Amniotic epithelial cell (primary cell): ENCODE measurements at regions not wholly inside any gene's neighbourhood (a gene's known extent, or its start where the extent isn't known, plus 50 kb on each side); places are given as distances from the start of the nearest gene placed in this dataset.
A peak's percentile ranks its signal among the peaks of the same experiment; 100 is the strongest.

Source experiments
- DNase-seq: peaks from one replicate; pipeline ENCODE4 v3.0.0-alpha.2; 2010; ENCODE audit warnings: low read depth

DNA sequence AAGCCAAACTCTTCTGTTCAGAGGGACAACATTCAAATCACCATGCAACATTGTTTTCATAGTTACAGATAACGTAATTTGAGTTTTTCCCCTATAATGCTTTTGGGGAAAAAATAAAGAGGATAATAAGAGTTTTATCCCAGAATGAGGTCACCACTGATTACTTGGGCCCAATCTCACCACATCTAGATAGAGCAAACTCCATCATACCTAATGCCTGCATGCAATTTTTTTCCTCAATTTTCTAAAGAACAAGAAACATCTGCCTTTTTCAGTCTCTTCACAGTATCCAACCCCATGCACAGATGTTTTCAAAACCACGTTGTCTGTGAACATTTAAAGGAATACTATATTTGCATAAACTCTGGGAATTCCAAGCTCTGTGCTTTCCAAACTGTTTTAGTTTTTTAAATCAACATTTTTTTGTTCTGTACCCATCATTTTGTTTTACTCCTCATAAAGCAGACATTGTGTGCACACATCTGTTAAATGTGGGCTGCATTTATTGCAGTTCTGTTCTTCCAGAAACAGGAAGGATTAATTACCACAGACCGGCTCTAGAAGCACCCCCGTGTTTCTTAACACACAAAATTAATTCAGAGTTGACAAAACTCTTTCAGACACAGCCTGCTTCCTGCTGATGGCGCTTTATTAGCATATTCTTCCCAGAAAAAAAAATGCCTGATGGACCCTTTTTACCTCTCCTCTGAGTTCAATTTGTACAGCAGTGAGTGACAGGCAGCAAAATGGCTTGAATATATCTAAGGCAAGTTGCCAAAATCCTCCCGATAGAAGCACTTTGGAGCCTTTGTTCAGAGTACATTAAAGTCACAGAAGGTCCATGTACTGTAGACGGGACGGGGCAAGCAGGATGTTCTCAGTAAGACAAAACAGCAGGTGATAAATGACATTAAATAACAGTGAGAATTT lies 1171.9 kb downstream of the EFNB2 start:
- peak; percentile 5 for DNase-seq

GRCh38 chr13:105353654-105354053 lies 1181.8 kb downstream of the EFNB2 start:
- no peak for DNase-seq

DNA sequence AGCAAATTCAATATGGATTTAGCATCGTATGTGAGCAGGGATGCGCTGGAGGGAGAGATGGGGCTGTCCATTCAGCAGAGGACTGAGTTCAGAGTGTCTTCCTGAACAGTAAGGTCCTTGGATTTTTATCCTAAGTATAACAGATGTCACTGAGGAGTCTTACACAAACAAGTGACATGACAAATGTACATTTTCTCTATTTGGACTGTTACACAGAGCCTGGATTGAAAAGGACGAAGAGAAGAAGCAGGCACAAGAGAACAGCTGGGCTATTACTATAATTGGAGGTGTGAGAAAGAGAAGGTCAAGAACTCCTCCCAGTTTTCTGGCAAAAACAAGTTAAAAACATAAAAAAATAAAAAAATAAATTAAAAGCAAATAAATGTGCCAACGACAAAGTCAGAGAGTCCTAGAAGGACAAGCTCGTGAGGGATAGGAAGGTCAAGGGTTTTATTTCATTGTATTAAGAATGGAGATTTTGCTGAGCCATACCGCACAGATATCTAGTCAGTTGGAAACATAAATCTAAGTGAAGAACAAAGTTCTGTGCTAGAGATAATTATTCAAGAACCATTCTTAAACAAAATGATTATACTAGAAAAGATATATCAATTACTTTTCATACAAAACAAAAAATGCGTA lies 1186.3 kb downstream of the EFNB2 start:
- DNase-seq, result no peak

DNA sequence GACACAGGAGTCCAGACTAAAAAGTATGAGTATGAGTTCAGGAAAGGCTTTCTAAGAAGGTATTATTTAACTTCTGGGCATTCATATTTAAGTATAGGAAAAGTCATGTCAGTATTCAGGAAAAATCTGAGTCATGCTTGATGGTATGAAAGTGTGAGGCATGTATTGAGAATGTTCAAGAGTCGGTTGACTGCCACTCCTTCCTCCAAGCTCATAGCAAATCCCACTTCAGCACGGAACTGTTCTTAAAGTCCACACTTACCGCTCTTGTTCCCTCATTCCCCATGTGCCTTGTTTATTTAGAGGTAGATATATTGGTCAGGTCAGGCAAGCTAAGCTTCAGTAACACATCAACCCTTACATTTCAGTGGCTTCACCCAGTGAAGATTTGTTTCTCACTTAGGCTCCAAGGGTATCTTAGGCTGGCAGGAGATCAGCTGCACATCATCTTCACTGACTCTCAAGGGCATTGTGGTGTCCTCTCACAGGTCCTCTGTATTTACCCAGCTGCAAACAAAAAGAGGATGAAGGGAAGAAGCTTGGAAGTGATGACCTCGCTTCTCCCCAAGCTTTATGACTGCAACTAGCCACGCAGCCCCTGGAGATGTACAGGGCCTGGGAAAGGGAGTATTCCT lies 1189.2 kb downstream of the EFNB2 start:
- peak; percentile 82 for DNase-seq

GRCh38 chr13:105345730-105346129 lies 1189.7 kb downstream of the EFNB2 start:
- DNase-seq, result no peak

DNA sequence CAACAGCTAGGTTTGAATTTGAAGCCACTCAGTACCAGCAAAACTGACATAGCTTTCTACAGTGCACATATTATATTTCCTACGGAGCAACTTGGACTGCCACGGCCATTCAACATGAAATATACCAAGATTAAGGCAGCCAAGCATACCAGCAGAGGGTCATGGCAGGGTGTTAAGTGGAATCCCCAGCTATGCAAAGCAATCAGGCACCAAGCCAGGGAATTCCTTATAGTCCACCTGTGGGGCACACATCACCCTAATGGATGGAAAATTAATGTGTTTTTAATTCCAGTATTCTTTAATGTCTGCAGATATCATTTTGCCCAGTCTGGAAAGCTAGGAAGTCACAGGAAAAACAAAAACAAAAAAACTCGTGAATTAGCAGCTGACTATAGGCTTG lies 1190.3 kb downstream of the EFNB2 start:
- no peak for DNase-seq

DNA sequence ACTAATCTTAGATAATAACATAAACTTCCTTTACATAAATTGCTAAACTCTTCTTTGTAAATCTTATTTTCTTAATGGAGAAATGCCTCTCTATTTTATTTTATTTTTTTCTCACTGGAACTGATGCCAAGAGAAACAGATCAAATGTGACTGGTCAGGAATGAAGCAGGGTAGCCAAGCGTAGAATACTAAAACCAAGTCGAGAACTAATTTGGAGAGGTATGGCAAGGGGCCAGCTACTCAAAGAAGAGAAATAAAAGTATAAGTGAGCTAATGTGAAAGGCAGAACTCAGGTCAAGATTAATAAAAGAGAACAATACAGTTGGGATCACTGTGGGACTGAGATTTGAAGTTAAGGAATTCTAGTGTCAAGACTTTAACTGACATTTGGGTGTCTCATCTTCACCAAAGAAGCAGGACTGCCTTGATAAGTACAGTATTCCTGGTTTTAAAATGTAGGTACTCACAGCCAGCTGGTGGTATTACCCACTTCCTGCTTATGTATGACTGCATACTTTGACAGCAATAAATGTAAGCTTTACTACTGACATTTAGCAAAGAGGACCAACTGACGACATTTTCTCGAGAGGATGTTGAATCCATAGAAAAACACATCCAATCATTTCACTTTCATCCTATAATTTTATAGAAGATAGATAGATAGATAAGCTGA lies 1192.2 kb downstream of the EFNB2 start:
- no peak for DNase-seq

DNA sequence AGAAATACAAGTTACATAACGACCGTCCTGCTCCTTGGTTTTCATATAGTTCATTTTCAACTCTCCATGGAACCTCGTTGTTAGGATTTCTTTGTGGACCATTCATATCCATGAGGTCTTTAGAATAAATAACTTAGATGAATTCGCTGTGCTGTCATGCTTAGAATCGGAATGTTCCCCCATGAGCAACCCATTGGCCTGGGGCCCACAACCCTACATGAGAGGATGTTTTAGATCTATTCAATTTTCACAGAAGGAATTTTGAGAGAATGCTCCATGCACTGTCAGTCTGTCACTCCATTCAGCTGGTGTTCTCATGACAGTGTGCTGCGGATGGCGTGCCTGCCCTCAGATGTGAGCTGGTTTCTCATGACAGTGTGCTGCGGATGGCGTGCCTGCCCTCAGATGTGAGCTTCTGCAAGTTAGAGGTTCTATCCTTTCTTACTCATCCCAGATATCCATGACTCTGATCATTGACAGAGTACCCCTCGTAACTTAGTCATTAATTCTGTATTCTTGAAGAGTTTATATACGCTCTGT lies 1193.1 kb downstream of the EFNB2 start:
- DNase-seq, result no peak

- DNase-seq, result no peak
Measured at GRCh38 chr13:105341758-105342157, 1193.7 kb downstream of the EFNB2 start.

- DNase-seq, result no peak
Measured at GRCh38 chr13:105341256-105341655, 1194.2 kb downstream of the EFNB2 start.

DNA sequence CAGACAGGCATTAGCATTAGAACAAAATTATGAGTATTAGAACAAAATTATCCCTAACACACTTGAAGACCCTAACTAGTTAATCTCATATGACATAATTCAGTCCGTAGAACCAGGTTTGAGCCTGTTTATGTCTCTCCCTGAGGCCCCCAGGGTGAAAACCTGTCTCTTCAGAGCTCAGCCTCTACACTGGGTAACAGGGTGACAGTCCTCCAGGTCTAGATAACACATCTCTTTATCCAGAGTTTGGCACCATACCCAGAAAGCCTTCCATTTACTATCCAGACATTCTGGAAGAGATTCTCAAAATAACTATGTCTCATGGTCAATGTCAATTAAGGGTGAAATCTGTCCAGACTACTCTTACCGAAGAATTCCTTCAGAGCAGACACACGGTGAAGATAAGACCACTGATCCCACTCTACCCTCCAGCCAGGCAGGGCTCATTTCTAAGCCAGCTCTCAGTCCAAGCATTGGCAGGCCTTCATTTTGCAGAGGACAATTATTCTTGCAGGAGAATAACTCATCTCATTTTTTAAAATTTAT lies 1195.3 kb downstream of the EFNB2 start:
- DNase-seq, result peak; percentile 26

DNA sequence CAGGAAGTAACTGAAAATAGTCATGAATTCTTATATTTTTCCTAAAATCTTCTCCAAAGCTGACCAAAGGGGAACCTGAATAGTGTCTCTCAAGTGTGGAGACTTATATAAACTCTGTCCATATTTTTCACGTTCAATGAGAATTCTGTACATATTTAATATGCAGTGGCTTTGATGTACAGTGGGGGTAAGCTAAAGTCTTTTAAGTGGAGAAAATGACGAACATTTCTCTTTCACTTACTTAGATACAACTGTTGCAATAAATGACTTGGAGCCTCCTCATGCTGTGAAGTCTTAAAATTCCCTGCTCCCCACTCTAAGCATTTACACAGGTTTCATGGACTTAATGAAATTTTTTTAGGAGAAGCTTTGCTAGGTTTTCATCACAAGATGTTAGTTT lies 1196.7 kb downstream of the EFNB2 start:
- no peak for DNase-seq

DNA sequence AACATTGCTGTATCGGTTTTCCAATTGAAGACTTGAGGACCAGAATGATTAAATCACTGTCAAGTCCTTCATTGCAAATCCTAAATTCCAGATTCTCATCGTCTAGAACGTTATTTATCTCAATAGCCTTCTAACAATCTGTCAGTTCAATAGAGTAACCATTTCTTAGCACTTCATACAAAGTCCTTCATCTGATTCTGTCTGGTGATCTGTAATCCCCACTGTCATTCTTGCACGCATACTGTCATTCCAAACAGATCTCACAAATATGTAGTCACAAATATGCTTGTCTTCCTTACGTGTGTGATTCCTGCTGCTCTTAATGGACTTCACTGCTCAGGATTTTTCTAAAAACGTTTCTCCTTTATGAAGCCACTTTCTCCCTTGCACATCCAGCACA lies 1197.5 kb downstream of the EFNB2 start:
- DNase-seq, result no peak

GRCh38 chr13:105336706-105337576 lies 1198.5 kb downstream of the EFNB2 start:
- DNase-seq, result peak; percentile 11

DNA sequence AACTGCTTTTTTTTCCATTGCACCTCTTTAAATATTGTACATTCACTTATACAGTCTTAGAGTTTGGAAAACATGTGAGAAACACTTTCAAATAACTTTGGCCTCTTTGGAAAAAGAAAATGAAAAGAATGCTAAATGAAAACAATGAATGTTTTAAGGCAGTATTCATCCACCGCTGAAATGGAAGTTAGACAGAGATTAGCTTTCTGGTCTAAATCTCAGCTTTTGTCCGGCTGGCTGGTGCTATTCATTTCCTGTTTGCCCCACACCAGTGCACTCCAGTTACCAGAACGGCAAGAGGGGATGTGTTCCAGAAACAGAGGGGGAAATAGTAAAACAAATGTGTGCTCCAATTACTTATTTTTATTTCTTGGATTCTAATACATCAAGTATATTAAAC lies 1201.3 kb downstream of the EFNB2 start:
- peak; percentile 55 for DNase-seq

DNA sequence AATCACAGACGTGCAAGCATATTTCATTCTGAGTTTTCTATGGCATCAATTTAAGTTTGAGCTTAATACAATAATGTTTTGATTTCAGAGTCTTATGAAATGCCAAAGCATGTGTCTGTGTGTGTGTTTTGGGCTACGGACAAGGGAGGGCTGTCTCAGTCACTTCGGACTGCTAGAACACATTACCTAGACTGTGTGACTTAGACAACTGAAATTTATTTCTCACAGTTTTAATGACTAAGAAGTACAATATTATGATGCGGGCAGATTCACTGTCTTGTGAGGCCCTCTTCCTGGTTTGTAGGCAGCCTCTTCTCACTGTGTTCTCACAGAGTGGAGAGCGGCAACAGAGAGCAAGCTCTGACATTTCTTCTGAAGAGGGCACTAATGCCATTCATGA lies 1202.0 kb downstream of the EFNB2 start:
- peak; percentile 11 for DNase-seq

GRCh38 chr13:105329359-105329758 lies 1206.1 kb downstream of the EFNB2 start:
- peak; percentile 16 for DNase-seq

GRCh38 chr13:105328212-105328611 lies 1207.2 kb downstream of the EFNB2 start:
- DNase-seq, result no peak

- no peak for DNase-seq
Measured at GRCh38 chr13:105327581-105328126, 1207.8 kb downstream of the EFNB2 start.

- no peak for DNase-seq
Measured at GRCh38 chr13:105319875-105320274, 1215.6 kb downstream of the EFNB2 start.

GRCh38 chr13:105316731-105317130 lies 1218.7 kb downstream of the EFNB2 start:
- no peak for DNase-seq
